HFF-Myc (cell line): ENCODE measurements at regions not wholly inside any gene's neighbourhood (a gene's known extent, or its start where the extent isn't known, plus 50 kb on each side); places are given as distances from the start of the nearest gene placed in this dataset.

Experiments used
- DNase-seq: peaks from one replicate; pipeline ENCODE4 v3.0.0-alpha.2; 2011; ENCODE audit warnings: low read depth; ENCODE audit errors: extremely low read depth
- H3K4me3 ChIP-seq: replicated peaks from 2 replicates; pipeline ENCODE4 v1.5.1; 2011; ENCODE audit warnings: low read depth, mild to moderate bottlenecking, control low read depth, low read length
- TF ChIP-seq, protein P1 (sequence below): IDR thresholded peaks from 2 replicates; pipeline ENCODE4 v1.5.1; 2012; ENCODE audit warnings: mild to moderate bottlenecking, low read depth, low read length, control low read depth; ENCODE audit errors: missing control alignments

- no peak overlapping the region for H3K4me3 ChIP-seq
- no peak for DNase-seq
- TF ChIP-seq, protein P1, sequence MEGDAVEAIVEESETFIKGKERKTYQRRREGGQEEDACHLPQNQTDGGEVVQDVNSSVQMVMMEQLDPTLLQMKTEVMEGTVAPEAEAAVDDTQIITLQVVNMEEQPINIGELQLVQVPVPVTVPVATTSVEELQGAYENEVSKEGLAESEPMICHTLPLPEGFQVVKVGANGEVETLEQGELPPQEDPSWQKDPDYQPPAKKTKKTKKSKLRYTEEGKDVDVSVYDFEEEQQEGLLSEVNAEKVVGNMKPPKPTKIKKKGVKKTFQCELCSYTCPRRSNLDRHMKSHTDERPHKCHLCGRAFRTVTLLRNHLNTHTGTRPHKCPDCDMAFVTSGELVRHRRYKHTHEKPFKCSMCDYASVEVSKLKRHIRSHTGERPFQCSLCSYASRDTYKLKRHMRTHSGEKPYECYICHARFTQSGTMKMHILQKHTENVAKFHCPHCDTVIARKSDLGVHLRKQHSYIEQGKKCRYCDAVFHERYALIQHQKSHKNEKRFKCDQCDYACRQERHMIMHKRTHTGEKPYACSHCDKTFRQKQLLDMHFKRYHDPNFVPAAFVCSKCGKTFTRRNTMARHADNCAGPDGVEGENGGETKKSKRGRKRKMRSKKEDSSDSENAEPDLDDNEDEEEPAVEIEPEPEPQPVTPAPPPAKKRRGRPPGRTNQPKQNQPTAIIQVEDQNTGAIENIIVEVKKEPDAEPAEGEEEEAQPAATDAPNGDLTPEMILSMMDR: no peak
These were observed 500.9 kb downstream of the RNF144A start for GRCh38 chr2:7417845-7418742.

DNA sequence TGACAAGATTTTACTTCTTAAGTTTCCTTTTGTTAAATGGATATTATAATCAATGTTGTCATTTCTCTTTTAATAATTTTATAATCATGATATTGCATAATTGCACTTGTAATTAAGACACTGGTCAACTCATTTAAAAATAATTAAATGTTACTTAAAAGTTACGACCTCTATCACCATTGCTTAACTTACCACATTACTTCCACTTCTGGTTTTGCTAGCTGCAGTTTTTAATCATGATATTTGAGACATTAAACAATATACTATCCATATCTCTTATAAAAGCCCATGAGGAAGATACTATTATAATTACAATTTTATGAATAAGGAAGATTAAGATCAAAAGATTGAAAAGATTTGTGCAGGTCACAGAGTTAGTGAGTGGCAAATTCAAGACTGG is 502.0 kb downstream of the RNF144A start:
- TF ChIP-seq, protein P1: no peak
- no peak for DNase-seq
- no peak overlapping the region for H3K4me3 ChIP-seq

DNA sequence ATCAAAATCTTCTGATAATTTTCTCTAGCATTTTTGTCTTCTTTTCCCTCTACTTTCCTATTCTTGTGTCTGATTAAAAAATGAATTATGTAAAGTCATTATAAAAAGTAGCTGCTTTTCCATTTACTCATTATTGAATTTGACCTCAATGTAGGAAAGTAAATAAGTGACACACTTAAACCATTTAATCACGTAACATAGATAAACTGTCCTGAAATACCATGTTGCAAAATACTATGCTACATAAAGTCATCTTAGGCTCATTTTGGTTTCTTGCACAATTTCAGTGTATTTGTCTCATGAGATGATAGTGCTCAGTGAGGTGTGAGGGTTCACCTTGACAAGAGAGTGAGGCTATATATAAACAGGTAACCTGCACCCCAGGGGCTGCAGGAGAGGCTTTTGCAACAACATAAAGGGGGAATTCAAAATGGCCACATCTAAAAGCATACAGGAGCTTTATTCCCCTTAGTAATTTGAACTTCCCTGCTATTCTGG is 502.7 kb downstream of the RNF144A start:
- DNase-seq: no peak
- TF ChIP-seq, protein P1: no peak

DNA sequence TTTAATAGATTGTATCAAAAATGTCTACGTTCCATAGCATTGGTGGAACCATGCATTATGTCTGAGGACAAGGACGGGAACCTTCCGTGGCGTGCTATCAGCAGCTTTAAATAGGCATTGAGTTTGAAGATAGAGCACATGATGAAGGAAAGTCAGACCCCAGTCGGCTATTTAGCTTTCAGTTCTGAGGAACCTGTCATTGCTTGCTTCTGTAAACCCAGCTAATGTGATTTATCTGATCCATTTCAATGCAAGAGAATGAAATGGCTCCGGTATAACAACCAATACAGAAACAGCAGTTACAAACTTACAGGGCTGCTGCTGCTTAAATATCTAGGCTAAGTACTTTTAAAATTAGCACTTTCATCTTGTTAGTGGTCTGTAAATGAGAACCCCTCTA is 503.3 kb downstream of the RNF144A start:
- TF ChIP-seq, protein P1: no peak
- H3K4me3 ChIP-seq: no peak overlapping the region
- no peak for DNase-seq

More for the DNA sequence above, 502.7 kb downstream of the RNF144A start:
- H3K4me3 ChIP-seq: no peak overlapping the region

GRCh38 chr2:7424481-7424880 is 507.3 kb downstream of the RNF144A start:
- no peak overlapping the region for H3K4me3 ChIP-seq
- TF ChIP-seq, protein P1: no peak
- DNase-seq: no peak

- TF ChIP-seq, protein P1: peak; percentile 53
These were observed 510.3 kb downstream of the RNF144A start for GRCh38 chr2:7427293-7428060.

More at GRCh38 chr2:7427293-7428060, 510.3 kb downstream of the RNF144A start:
- no peak for DNase-seq
- H3K4me3 ChIP-seq: no peak overlapping the region
